NCI-H2196 treated with DMSO at 0.1 percent for 48 hours (cell line): ENCODE measurements at regions not wholly inside any gene's neighbourhood (a gene's known extent, or its start where the extent isn't known, plus 50 kb on each side); places are given as distances from the start of the nearest gene placed in this dataset.

ENCODE experiments used
- DNase-seq: peaks from one replicate; lab custom pipeline; 2025; ENCODE audit not compliant: unreplicated experiment; lab: John Stamatoyannopoulos, UW

DNA sequence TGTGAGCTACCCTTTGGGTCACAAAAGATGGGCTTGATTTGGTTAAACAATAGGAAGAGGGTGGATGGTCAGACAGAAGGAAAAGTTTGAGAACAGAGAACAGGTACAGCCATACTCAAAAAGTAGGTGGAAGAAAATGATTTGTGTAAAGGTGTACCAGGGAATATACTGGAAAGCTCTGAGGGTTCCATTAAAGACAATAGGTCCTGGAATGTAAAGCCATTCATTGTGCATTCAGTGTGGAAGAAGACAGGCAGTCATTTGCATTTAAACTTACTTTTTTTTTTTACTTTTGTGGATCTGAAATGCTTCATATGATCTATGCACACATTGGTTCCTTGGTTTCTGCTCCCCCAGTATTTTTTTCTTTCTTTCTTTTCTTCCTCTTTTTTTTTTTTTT, 581.4 kb upstream of the PIK3C3 start:
- DNase-seq: no peak

GRCh38 chr18:41372046-41372665, 582.9 kb upstream of the PIK3C3 start:
- no peak for DNase-seq

- DNase-seq: no peak
Measured at GRCh38 chr18:41371156-41372045, 583.6 kb upstream of the PIK3C3 start.

- DNase-seq: no peak
Measured at GRCh38 chr18:41370740-41371139, 584.3 kb upstream of the PIK3C3 start.

DNA sequence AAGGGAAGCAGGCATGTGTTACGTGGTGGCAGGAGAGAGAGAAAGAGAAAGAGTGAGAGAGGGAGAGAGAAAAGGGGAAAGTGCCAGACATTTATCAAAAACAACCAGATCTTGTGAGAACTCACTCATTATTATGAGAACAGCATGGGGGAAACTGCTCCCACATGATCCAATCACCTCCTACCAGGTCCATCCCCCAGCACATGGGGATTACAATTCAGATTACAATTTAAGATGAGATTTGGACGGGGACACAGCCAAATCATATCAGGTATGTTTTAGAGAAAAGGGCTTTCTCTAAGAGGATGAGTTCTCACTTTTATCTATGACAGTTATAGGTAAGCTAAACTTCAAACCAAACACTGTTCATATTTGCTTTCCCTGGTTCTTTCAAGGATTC, 597.3 kb upstream of the PIK3C3 start:
- DNase-seq: no peak

DNA sequence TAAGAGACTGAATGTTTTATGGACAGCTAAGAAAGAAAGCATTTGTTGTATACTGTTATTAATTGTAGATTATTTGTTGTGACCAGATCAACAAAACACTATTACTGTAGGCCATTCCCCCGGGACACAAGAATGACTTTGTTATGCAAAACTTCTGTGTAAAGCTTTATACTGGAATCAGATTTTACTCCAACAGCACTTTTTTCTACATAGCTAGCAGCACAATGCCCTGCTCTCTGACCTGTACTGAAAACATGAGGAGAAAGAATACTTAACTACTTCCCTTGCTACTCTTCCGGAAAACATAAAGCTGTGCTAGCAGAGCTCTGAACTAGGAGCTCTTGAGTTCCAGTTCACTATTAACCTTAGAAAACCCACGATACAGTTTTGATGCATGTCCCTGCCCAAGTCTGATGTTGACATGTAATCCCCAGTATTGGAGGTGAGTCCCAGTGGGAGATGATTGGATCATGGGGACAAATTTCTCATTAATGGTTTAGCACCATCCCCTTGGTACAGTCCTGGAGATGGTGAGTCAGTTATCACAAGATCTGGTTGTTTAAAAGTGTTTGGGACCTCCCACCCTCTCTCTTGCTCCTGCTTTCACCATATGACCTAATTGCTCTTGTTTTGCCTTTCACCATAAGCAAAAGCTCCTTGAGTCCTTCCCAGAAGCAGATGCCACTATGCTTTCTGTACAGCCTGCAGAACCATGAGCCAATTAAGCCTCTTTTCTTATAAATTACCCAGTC, 601.1 kb upstream of the PIK3C3 start:
- DNase-seq: no peak

DNA sequence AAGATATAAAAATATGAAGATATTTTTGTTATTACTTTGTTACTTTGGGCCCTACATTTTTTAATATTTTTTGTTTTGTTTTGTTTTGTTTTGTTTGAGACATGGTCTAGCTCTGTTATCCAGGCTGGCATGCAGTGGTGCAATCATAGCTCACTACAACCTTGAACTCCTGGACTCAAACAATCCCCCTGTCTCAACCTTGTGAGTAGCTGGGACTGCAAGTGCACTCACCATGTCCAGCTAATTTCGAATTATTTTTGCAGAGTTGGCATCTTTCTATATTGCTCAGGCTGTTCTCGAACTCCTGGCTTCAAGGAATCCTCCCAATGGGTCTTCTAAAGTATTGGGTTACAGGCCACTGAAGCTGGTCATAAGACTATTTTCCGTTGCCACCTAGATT, 603.6 kb upstream of the PIK3C3 start:
- DNase-seq: no peak

- no peak for DNase-seq
Measured at GRCh38 chr18:41347057-41347456, 608.0 kb upstream of the PIK3C3 start.

DNA sequence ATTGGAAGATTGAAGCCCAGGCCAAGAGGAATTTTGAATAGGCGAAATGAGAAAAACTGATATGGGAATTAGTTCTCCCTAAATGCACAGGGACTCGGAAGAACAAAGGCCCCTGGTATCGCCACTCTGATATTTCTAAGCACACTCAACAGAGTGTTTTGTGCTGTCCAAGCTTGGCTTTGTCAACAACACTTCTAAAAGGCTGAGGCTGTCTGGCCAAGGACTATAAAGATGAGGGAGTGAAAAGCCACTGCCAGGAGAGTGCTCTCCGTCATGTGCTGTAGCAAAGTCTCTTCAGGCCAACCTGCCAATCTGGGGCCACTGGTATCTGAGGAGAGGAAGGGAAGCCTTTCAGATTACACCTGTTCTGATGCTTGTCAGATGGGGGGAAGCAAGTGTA, 611.2 kb upstream of the PIK3C3 start:
- DNase-seq: no peak

- no peak for DNase-seq
Measured at GRCh38 chr18:41338341-41338740, 616.7 kb upstream of the PIK3C3 start.

- DNase-seq: no peak
Measured at GRCh38 chr18:41331661-41332060, 623.4 kb upstream of the PIK3C3 start.

GRCh38 chr18:41326311-41326710, 628.7 kb upstream of the PIK3C3 start:
- DNase-seq: no peak

- DNase-seq: no peak
Measured at GRCh38 chr18:41324934-41325333, 630.1 kb upstream of the PIK3C3 start.

- DNase-seq: no peak
Measured at GRCh38 chr18:41324020-41324791, 630.8 kb upstream of the PIK3C3 start.

DNA sequence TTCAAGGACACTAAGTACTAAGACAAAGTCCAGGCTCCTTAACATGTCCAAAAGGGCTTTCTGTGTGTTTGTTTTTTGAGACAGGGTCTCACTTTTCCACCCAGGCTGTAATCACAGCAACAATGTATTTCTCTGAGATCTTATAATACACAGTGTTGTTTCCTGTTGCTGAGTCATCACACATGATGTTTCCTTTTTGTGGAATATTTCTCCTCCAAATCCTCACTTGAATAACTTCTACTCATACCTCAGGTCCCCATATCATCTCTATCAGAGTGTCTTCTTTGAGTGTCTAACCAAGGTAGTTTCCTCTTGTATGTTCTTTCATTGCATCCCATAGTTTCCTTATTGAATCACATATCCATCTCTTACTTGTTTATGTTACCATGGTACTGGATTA, 632.0 kb upstream of the PIK3C3 start:
- DNase-seq: no peak

DNA sequence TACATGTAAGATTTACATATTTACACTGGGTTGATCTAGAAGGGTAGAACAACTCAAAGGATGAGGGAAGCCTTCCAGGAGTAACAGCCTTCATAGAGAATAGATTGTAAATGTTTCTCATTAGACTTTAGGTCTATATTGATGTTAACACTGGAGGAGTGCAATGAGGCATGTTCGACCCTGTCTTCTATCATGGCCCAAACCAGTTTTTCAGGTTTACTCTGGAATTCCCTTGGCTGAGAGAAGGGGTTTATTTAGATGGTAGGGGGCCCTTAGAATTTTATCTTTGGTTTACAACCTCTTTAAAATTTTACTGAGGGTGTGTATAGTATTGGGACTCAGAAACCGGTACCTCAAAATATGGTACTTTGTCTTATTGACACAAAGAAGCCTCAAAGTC, 634.9 kb upstream of the PIK3C3 start:
- DNase-seq: no peak

DNA sequence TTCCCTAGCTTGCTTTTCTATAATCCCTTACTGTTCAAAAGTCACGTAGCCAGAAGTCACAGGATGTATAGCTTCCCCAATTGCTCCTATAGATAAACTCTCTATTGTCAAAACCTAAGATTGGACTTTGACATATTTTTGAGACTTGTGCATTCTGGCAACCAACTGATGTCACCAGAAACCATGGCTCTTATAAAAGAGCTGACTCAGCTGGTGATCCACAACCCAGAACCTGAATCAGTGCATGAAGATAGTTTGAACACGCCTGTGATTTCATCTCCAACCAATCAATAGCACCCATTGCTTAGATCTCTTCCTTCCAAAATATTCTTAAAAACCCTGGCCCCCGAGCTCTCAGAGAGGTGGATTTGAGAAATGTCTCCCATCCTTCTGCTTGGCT, 639.9 kb upstream of the PIK3C3 start:
- no peak for DNase-seq

DNA sequence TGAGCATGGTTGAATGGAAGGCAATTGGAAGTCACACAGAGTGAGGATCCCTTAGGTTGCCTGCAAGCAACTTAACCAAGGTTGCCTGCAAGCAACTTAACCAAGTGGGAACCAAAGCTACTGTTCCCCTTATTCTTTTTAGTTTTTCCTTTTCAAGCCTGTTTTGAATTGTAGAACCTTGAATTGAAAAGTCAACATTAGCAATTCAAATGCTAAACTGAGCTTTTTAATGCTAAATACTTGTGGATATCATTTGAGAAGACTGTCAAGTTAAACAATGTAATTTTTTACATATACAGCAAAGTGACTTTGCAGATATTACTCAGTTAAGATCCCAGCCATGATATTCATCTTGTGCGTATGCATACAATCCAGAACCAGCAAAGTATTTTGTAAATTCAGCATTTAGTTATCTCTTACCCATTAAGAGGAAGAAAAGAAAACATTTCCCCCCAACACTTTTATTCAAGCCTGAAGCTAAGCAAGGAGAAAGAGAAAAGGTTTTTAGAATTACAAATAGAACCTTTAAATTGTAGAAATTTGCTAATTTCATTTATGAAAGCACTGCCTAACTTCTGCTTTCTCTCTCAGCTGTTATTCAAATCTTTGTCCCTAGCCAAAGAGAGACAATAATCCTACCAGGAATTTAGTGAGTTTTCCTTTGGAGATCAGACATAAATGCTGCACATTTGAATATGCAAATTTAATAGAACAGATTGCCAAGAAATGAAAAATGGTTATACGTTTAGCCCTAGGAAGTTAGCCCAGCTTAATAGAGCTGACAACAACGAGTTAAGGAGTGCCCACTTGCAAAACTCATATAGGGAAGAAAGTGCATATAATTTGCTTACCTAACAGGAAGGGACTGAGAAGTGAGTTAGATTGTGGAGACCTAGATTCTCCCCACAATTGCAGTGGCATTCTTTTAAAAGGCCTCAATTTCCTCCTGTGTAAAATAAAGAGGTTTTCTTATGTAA, 643.2 kb upstream of the PIK3C3 start:
- no peak for DNase-seq

DNA sequence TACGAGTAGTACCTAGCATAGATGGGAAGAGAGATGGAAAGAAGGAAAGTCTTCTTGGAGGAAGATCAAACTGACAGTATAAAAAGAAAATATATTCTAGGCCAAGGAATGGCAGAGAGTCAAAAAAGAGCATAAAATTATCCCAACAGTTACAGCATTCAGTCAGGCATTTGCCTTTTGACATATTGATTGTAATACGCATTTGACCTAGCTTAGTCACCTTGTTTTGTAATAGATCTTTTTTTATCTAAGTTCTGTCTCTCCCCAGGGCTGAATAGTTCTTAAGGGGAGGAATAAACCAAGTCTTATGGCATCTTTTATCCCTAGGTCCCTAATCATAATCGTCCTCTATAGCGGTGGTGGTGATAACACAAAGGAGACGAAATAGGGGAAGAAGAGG, 657.3 kb upstream of the PIK3C3 start:
- no peak for DNase-seq

DNA sequence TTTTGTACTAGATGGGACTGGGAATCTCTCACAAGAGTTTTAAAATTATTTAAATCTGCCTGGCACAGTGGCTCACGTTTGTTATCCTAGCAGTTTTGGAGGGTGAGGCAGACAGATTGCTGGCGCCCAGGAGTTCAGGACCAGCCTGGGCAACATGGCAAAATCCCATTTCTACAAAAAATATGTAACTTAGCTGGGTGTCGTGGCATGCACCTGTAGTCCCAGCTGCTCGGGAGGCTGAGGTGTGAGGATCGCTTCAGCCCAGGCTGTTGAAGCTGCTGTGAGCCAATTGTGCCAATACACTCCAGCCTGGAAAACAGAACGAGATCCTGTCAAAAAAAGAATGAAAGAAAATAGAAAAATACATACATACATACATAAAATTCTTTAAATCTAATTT, 685.7 kb upstream of the PIK3C3 start:
- DNase-seq: no peak
